ENCODE measurements at regions not wholly inside any gene's neighbourhood (a gene's known extent, or its start where the extent isn't known, plus 50 kb on each side); places are given as distances from the start of the nearest gene placed in this dataset.
"Not testable (repeated sequence)": the region's sequence is repeated elsewhere in the genome, so short reads cannot be mapped to it uniquely, and the experiment has no call there.

DNA sequence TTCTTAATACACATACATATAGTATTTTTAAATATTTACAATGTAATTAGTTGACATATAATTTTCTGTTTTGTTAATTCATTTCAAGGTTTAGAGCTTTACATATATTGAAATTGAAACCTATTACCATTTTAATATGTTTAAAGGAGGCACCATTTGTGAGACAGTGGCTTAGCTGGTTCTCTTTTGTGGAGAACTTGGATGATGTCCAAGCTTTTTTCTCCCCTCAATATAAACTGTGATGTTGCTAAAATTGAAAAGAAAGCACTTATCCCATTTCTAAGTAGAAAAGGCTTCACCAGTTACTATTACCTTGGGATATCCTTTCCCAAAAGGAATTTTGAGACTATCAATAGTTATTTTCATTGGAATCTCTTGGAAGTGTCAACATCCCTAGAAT, 707.2 kb downstream of the NTRK3 start:
- Histone ChIP-seq H3K27me3 (replicated peaks; ENCODE audit: insufficient read depth, low read depth, low read length, poor library complexity) (no peaks in the 10 kb centered on the region), H3K27ac (ENCODE audit: low read depth, low read length, poor library complexity, severe bottlenecking) (no peak overlapping the region), H3K36me3 (ENCODE audit: insufficient read depth, low read length, poor library complexity, severe bottlenecking) (no peaks in the 10 kb centered on the region), H3K9me3 (ENCODE audit: low read depth, low read length, poor library complexity, severe bottlenecking) (peaks cover 19% of the 10 kb centered on the region), H3K4me3 (ENCODE audit: low read depth, low read length, poor library complexity, severe bottlenecking) (no peak overlapping the region), H3K4me1 (ENCODE audit: insufficient read depth, low read length, poor library complexity, severe bottlenecking) (no peaks in the 10 kb centered on the region)
- ChIA-PET POLR2A (ENCODE audit: low non-redundant PET) (no interaction called here), CTCF (no interaction called here)
- intact Hi-C loops (cut with micrococcal nuclease; ENCODE audit: unreplicated experiment): no loop called here
- TF ChIP-seq CTCF (conservative IDR thresholded peaks at IDR 0.05; ENCODE audit: low read depth, low read length) (no peak), EZH2 (IDR thresholded peaks at IDR 0.05; ENCODE audit: borderline replicate concordance, low read depth, low read length, poor library complexity, severe bottlenecking) (no peak)
- BruUV-seq (replicated peaks): no TSS peak
- no peak for DNase-seq (ENCODE audit: low spot score)

DNA sequence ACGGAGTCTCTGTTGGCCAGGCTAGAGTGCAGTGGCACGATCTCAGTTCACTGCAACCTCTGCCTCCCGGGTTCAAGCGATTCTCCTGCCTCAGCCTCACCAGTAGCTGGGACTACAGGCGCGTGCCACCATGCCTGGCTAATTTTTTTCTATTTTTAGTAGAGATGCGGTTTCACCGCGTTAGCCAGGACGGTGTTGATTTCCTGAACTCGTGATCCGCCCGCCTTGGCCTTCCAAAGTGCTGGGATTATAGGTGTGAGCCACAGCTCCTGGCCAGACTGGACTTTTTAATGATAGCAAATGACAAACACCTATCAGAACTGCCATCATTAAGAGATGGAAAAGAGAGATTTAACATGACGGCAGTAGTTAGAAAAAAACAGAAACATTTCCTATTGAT, 707.9 kb downstream of the NTRK3 start:
- POLR2A ChIA-PET (ENCODE audit: low non-redundant PET); H3K36me3 ChIP-seq (ENCODE audit: insufficient read depth, low read length, poor library complexity, severe bottlenecking); intact Hi-C loops (cut with micrococcal nuclease; ENCODE audit: unreplicated experiment); H3K4me3 ChIP-seq (ENCODE audit: low read depth, low read length, poor library complexity, severe bottlenecking); BruUV-seq (replicated peaks); DNase-seq (ENCODE audit: low spot score); H3K4me1 ChIP-seq (ENCODE audit: insufficient read depth, low read length, poor library complexity, severe bottlenecking); H3K27ac ChIP-seq (ENCODE audit: low read depth, low read length, poor library complexity, severe bottlenecking); CTCF ChIA-PET; H3K27me3 ChIP-seq (replicated peaks; ENCODE audit: insufficient read depth, low read depth, low read length, poor library complexity): not testable (repeated sequence)
- peaks cover 19% of the 10 kb centered on the region for H3K9me3 ChIP-seq (ENCODE audit: low read depth, low read length, poor library complexity, severe bottlenecking)

- H3K27me3 ChIP-seq (replicated peaks; ENCODE audit: insufficient read depth, low read depth, low read length, poor library complexity): no peaks in the 10 kb centered on the region
- POLR2A ChIA-PET (ENCODE audit: low non-redundant PET): no interaction called here
- DNase-seq (ENCODE audit: low spot score): no peak
- TF ChIP-seq CTCF (conservative IDR thresholded peaks at IDR 0.05; ENCODE audit: low read depth, low read length) (no peak), EZH2 (IDR thresholded peaks at IDR 0.05; ENCODE audit: borderline replicate concordance, low read depth, low read length, poor library complexity, severe bottlenecking) (no peak)
- no TSS peak for BruUV-seq (replicated peaks)
- no peaks in the 10 kb centered on the region for H3K36me3 ChIP-seq (ENCODE audit: insufficient read depth, low read length, poor library complexity, severe bottlenecking)
- no peak overlapping the region for H3K4me3 ChIP-seq (ENCODE audit: low read depth, low read length, poor library complexity, severe bottlenecking)
- no peak overlapping the region for H3K27ac ChIP-seq (ENCODE audit: low read depth, low read length, poor library complexity, severe bottlenecking)
- intact Hi-C loops (cut with micrococcal nuclease; ENCODE audit: unreplicated experiment): no loop called here
- no peaks in the 10 kb centered on the region for H3K4me1 ChIP-seq (ENCODE audit: insufficient read depth, low read length, poor library complexity, severe bottlenecking)
- H3K9me3 ChIP-seq (ENCODE audit: low read depth, low read length, poor library complexity, severe bottlenecking): peaks cover 22% of the 10 kb centered on the region
- CTCF ChIA-PET: no interaction called here
Measured at GRCh38 chr15:87547470-87548181, 708.9 kb downstream of the NTRK3 start.

- Histone ChIP-seq H3K27me3 (replicated peaks; ENCODE audit: insufficient read depth, low read depth, low read length, poor library complexity) (no peaks in the 10 kb centered on the region), H3K4me3 (ENCODE audit: low read depth, low read length, poor library complexity, severe bottlenecking) (no peak overlapping the region), H3K27ac (ENCODE audit: low read depth, low read length, poor library complexity, severe bottlenecking) (no peak overlapping the region), H3K9me3 (ENCODE audit: low read depth, low read length, poor library complexity, severe bottlenecking) (peaks cover 16% of the 10 kb centered on the region), H3K36me3 (ENCODE audit: insufficient read depth, low read length, poor library complexity, severe bottlenecking) (no peaks in the 10 kb centered on the region), H3K4me1 (ENCODE audit: insufficient read depth, low read length, poor library complexity, severe bottlenecking) (no peaks in the 10 kb centered on the region)
- no peak for TF ChIP-seq EZH2 (IDR thresholded peaks at IDR 0.05; ENCODE audit: borderline replicate concordance, low read depth, low read length, poor library complexity, severe bottlenecking)
- no peak for TF ChIP-seq CTCF (conservative IDR thresholded peaks at IDR 0.05; ENCODE audit: low read depth, low read length)
- CTCF ChIA-PET: no interaction called here
- intact Hi-C loops (cut with micrococcal nuclease; ENCODE audit: unreplicated experiment): no loop called here
- POLR2A ChIA-PET (ENCODE audit: low non-redundant PET): no interaction called here
- no peak for DNase-seq (ENCODE audit: low spot score)
- BruUV-seq (replicated peaks): no TSS peak
Measured at GRCh38 chr15:87538327-87538834, 718.2 kb downstream of the NTRK3 start.

All from A673 (cell line).